GM19238 (cell line): ENCODE measurements at regions not wholly inside any gene's neighbourhood (a gene's known extent, or its start where the extent isn't known, plus 50 kb on each side); places are given as distances from the start of the nearest gene placed in this dataset.
"Not testable (repeated sequence)": the region's sequence is repeated elsewhere in the genome, so short reads cannot be mapped to it uniquely, and the experiment has no call there.

Experiments
- DNase-seq: peaks from one replicate; pipeline ENCODE4 v3.0.0; 2011; ENCODE audit warnings: low spot score; ENCODE audit not compliant: insufficient read length

- DNase-seq, result not testable (repeated sequence)
Observed at GRCh38 chr6:166846446-166847142, 109.8 kb downstream of the RNASET2 start.

DNA sequence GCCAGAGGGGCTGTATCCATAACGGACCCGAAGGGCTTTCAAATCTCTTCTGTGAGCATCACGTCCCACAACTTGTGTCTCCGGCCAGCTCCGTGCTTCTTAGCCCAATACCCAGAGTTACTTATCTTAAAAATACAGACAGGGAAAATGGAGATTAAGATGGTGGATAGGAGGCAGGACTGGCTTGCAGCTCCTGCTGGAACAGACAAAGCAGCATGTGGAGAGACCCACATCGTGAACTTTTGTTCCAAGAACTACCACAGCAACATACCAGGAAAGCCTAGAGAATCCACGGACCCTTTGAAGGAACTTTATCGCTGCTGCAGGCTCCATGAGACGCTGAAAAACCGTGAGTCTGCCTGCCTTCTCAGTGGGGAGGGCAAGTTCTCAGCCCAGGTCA is 113.7 kb downstream of the RNASET2 start:
- no peak for DNase-seq

GRCh38 chr6:166841216-166841615 is 115.1 kb downstream of the RNASET2 start:
- DNase-seq, result no peak

DNA sequence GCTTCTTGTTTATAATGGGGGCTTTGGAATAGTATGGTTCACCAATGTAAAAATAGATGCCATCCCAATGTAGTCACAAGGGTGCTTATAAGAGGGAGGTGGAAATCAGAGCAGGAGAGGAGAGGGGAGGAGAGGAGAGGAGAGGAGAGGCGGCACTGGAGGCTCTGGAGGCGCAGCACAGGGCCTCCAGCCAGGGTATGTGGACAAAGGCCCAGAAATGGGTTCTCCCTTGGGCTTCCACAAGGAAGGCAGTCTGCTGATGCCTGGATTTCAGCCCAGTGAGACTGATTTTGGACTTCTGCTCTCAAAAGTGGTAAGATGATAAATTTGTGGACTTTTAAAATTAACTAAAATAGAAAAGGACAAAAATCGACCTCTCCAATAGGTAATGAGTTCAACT is 116.8 kb downstream of the RNASET2 start:
- DNase-seq, result no peak

DNA sequence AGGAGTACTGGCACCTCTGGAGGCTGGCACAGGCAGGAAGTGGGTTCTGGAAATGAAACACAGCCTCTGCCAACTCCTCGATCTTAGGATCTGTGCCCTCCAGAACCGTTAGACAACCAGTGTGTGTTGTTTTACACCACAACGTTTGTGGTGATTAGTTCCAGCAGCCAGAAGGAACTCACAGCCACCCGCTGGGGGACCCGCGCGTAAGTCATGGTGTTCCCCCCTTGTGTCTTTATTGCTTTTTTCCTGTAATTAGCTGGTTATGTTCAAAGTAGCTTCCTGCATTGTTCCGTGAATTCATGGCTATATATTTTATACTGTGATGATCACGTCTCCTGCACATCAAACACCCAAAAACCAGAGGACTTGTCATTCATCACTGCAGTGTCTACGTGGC is 117.4 kb downstream of the RNASET2 start:
- no peak for DNase-seq

- DNase-seq, result no peak
Observed at GRCh38 chr6:166836785-166837718, 119.3 kb downstream of the RNASET2 start.

GRCh38 chr6:166834049-166834448 is 122.3 kb downstream of the RNASET2 start:
- DNase-seq, result no peak

DNA sequence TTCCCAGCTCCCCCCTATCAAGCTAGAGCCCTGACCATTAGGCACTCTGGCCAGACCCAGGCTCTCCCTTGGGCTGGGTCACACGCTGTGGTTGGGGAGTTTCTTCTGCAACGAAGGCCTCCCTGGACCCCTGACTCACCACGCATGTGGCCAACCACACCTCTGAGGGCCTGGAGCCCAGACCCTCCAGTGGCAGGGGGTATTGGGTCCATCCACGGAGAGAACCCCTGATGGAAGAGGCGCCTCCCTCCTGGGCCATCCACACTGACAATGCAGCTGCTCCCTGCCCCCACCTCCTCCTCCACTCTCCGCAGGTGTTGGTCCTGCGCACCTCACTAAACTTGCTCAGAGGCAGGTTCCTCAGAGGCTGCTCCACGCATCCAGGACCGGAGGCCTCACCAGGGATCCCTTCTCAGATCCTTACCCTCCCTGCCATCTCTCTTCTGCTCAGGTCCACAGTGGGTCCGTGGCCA is 125.4 kb downstream of the RNASET2 start:
- DNase-seq, result no peak

DNA sequence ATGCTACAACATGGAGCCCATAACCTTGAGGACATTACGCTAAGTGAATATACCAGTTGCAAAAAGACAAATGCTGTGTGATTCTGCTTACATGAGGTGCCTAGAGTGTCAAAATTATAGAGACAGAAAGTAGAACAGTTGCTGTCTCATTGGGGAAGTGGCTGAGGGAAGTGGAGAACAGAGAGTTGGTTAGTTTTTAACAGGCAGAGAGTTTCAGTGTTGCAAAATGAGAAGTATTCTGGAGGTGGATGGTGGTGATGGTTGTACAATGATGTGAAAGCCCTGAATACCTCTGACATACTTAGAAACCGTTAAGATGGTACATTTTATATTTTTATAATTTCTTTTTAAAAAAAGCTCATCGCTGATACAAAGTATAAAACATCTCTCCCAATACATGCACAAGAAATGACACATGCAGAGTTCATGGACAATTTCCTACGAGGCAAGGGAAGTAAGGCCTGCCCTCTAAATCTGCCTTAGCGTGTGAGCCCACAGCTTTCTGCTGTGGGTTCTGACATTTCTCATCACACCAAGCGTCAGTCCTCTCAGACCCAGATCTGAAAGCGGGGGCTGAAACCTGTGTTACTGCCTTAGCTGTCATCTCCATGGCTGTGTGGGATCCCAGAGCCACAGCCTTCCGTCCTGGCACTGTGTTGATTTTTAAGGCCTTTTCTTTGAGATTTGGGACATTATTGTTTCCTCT is 126.0 kb downstream of the RNASET2 start:
- peak; percentile 66 for DNase-seq

DNA sequence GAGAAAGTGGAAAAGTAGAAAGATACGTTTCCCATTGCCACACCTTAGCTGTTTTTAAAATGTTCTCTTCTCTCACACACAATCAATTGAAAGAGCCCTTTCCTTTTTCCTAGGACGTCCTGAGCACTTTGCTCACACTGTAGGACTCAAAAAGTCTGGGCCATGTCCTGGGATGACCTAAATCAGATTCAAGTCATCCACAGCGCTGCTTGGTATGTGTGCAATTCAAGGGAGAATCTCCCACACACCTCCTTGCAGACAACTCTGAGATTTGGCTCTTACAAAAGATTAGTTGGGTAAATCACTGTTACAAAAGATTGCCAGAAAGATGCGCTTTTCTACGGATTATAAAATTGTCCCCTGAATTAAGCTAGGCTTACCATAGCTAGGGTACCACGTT is 130.1 kb downstream of the RNASET2 start:
- DNase-seq, result no peak

- no peak for DNase-seq
Observed at GRCh38 chr6:166825553-166826145, 130.7 kb downstream of the RNASET2 start.

DNA sequence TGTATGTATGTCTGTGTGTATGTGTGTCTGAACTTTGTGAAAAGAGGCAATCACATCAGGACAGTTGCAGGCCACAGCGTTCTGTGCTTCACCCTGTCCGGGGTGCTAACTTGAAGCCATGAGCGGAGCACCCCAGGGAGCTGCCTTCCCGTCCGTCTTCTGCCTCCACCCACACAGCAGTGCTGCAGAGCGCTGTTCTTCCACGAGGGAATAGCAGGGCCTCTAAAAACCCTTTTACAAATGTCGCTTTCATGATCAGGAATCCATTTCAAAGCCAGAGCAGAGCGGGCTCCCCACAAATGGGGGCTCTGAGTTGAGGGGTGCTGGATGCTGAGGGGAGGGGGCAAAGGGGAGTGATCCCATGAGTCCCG is 131.5 kb downstream of the RNASET2 start:
- DNase-seq, result no peak

GRCh38 chr6:166824146-166824879 is 132.0 kb downstream of the RNASET2 start:
- no peak for DNase-seq

GRCh38 chr6:166822609-166823008 is 133.7 kb downstream of the RNASET2 start:
- DNase-seq, result no peak

DNA sequence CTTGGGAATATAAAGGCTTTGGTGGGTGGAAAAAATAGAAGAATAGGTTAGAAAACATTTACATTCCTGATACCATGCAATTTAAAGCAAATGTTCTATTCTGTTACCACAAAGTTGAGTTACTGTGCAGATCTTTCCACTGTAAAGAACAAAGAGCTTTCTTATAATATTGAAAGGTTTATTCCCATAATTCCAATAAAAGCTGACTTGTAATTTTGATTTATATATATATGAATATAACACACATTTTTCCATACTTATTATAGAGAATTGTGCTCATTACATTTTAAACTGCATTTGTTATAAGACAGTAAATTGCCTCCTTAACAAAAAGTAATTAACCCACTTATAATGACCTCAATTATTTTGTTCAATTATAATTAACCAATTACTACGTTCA is 135.9 kb downstream of the RNASET2 start:
- no peak for DNase-seq

DNA sequence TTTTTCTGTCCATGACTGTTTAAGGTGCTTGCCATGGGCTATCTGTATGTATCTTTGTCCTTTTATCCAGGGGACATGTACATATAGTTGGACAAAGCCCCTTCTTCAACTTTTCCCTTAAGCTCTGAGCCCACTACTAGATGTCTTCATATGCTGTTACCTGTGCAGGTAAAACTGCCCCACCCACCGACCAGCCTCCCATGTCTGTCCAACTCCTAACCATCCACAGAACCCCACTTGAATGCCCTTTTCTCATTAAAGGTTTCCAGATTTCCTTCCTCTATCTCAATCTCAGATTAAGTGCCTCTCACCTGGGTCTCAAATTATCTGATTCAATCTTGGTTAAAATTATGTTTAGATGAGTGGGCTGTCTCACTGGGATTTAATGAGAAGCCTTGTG is 136.3 kb downstream of the RNASET2 start:
- no peak for DNase-seq

DNA sequence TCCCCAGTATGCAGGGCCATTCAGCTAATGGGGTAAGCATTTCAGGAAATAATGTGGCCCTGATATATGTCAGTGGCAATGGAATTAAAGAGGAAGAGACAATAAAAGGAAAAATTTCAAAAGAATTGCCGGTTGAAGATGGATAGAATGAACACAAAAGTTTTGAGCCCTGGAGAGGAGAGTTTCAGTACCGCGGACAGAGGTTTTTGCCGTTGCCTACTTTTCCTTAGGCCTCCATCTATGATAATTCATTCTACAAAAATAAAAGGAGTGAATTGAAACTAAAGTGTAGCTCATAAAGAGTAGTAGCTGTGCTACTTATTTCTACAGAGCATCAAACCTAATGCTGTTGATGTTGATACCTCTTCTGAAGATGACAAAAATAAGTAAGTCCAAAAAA is 140.7 kb downstream of the RNASET2 start:
- DNase-seq, result no peak

DNA sequence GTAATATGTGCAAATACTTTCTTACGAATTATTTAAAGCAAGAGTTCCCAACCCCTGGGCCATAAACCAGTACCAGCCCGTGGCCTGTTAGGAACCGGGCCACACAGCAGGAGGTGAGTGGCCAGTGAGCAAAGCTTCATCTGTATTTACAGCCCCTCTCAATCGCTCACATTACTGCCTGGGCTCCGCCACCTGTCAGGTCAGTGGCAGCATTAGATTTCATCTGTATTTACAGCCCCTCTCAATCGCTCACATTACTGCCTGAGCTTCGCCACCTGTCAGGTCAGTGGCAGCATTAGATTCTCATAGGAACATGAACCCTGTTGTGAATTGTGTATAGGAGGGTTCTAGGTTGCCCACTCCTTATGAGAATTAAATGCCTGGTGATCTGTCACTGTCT is 142.0 kb downstream of the RNASET2 start:
- DNase-seq, result no peak

GRCh38 chr6:166813461-166813860 is 142.9 kb downstream of the RNASET2 start:
- no peak for DNase-seq

DNA sequence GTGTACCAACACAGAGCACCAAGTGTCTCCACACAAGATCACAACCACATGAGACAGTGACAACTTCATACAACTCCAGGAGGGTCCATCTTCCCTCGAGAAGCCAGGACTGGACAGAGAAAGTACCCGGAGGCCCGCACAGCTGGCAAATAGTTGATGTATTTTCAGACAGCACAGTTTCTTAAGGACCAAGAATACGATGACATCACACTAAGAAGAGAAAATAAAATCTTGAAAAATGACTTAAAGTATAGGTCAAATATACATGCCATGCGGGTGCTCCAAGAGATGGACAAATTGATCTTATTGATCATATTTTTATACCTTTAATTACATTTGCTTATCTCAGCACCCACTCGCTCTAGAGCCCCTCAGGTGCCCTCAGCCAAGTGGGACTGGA is 145.5 kb downstream of the RNASET2 start:
- DNase-seq, result no peak

DNA sequence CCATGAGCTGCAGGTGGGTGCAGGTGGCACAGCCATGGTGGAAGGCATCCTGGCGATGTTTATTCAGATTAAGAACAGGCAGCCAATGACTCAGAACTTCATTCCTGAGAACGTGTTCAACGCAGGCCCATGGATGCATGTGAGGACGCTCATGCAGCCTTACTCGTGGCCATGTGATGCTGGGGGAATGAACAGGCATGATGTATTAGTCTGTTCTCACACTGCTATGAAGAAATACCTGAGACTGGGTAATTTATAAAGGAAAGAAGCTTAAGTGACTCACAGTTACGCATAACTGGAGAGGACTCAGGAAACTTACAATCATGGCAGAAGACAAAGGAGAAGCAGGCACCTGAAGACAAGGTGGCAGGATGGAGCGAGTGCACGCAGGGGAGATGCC is 146.6 kb downstream of the RNASET2 start:
- no peak for DNase-seq
